GM12865 (cell line): ENCODE measurements at regions not wholly inside any gene's neighbourhood (a gene's known extent, or its start where the extent isn't known, plus 50 kb on each side); places are given as distances from the start of the nearest gene placed in this dataset.

Source experiments
- DNase-seq: peaks from one replicate; pipeline ENCODE4 v3.0.0; 2010; ENCODE audit warnings: low read depth
- H3K4me3 ChIP-seq: 2 replicates; pipeline ENCODE4 v1.5.1; 2011; ENCODE audit warnings: mild to moderate bottlenecking, low read depth, low read length, control low read depth
- TF ChIP-seq, protein P1 (sequence below): IDR thresholded peaks from 2 replicates; pipeline ENCODE4 v1.5.1; 2011; ENCODE audit warnings: low read length, control low read depth, low read depth, inconsistent platforms; ENCODE audit not compliant: insufficient read depth; ENCODE audit errors: missing control alignments

DNA sequence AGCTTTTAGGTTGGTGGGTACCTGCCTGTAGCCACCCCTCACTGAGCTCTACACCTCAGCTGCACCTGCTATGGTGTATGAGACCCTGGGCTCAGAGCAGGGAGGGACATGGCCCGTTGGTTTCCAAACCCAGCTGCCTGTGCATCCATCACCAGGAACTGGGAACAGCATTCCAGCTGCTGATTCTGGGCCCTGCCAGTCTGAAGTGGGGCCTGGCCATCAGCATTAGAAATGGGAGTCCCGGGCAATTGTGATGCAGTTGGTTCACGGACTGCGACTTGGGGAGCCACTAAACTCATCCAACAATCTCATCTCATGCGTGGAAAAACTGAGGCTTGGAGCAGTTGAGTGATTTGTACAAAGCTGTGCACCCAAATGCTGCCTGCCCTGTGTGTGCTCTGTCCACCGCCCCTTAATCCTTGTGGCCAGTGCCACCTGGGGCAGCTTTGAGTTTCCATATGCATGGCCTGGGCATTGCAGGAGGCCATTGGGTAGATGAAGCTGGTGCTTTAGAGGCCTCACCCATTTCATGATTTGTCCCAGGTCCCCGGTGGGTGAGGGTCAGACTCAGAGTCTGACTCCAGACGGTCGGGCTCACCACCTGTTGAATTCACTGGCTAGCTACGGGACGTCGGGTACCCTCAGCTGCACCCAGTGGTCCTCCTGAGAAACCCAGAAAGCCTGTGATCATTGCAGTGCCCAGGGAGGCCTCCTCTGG is 109.0 kb upstream of the SHH start:
- no peak overlapping the region for H3K4me3 ChIP-seq
- TF ChIP-seq, protein P1, sequence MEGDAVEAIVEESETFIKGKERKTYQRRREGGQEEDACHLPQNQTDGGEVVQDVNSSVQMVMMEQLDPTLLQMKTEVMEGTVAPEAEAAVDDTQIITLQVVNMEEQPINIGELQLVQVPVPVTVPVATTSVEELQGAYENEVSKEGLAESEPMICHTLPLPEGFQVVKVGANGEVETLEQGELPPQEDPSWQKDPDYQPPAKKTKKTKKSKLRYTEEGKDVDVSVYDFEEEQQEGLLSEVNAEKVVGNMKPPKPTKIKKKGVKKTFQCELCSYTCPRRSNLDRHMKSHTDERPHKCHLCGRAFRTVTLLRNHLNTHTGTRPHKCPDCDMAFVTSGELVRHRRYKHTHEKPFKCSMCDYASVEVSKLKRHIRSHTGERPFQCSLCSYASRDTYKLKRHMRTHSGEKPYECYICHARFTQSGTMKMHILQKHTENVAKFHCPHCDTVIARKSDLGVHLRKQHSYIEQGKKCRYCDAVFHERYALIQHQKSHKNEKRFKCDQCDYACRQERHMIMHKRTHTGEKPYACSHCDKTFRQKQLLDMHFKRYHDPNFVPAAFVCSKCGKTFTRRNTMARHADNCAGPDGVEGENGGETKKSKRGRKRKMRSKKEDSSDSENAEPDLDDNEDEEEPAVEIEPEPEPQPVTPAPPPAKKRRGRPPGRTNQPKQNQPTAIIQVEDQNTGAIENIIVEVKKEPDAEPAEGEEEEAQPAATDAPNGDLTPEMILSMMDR, result no peak
- no peak for DNase-seq

DNA sequence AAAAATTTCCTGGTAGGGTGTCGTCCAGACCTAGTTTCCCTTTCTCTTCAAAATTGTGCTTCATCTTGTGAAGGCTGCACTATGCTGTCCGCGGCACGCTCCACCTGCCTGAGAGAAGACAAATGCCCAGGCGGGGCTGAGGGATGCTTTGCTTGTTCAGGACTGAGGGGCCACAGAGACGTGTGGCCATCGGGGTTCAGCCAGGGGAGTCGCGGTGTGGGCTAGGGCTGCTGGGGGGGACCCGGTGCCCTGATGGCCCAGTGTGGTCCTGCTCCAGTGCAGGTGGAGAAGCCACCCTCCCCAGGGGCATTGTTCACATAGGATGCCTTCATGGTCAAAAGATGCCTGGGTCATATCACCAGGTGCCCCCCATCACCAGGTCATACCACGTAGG is 107.8 kb upstream of the SHH start:
- H3K4me3 ChIP-seq, result no peak overlapping the region
- TF ChIP-seq, protein P1, result no peak
- DNase-seq, result no peak

DNA sequence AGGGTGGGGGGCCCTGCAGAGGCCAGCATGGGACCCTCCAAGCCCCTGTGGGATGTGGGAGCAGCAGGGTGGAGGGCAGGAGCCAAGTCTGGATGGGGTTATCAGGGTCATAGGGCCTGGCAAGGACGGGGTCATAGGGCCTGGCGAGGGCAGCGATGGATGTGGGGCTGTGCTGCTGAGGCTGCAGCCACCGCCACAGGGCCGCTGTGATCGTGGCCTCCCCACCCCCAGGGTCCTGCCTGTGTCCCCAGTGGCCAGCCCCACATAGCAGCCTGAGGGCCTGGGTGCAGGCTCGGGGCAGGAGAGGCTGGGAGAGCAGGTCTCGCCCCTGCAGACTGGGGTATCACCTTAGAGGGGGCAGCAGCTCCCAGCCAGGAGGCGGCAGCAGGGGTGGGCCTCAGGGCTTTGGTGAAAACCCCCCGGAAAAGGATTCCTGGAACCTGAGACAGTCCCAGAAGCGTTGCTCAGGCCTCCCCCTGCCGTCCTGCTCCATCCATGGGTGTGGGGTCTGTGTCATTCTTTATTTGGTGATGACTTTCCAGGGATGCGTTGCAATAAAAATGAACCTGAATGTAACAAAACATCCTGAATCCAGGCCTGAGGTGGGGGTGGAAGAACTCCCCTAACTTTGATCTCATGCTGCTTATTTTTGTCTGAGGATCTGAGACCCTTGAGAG is 107.3 kb upstream of the SHH start:
- no peak for DNase-seq
- TF ChIP-seq, protein P1, result no peak
- H3K4me3 ChIP-seq, result no peak overlapping the region

DNA sequence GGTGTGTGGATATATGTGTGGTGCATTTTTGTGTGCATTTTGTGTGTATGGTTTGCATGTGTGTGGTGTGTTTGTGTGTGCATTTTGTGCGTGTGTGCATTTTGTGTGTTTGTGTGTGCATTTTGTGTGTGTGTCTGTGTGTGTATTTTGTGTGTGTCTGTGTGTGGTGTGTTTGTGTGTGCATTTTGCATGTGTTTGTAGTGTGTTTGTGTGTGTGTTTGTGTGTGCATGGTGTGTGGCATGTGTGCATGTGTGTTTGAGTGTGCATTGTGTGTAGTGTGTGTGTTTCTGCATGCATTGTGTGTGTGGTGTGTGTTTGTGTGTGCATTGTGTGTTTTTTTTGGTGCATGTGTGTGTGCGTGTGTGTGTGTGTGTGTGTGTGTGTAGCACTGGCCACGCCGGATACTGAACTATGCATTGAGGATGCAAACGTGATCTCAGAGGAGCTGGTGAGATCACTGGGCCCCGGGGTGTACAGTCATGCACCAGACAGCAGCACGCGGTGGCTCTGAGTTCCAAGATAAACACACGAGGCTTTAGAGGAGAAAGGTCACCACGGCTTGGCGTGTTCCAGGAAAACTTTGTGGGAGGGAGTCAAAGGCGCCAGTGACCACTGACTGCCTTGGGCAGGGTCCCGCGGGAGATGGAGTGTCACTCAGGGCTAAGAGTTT is 106.6 kb upstream of the SHH start:
- TF ChIP-seq, protein P1, result no peak
- DNase-seq, result no peak
- no peak overlapping the region for H3K4me3 ChIP-seq

DNA sequence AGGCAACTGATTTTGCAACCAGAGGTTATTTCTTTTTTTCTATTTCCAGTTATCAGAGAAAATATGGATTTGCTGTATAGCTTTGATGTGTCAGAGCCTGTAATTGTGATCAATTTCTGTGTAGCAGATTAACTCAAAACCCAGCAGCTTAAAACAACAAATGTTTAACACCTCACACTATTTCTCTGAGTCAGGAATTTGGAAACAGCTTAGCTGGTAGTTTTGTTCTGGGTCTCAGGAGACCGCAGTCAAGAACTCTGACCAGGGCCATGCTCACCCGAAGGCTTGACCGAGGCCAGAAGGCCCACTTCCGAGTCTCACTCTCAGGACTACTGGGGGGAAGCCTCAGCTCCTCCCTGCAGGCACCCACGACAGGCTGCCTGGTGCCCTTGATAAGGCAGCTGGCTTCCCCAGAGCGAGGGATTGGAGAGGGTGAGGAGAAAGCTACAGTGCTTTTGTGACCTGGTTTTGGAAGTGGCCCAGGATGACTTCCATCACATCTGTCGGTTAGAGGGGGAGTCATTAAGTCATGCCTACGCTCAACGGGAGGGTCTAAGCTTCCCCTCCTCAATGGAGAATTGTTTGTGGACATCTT is 105.7 kb upstream of the SHH start:
- no peak for DNase-seq
- TF ChIP-seq, protein P1, result no peak
- no peak overlapping the region for H3K4me3 ChIP-seq

DNA sequence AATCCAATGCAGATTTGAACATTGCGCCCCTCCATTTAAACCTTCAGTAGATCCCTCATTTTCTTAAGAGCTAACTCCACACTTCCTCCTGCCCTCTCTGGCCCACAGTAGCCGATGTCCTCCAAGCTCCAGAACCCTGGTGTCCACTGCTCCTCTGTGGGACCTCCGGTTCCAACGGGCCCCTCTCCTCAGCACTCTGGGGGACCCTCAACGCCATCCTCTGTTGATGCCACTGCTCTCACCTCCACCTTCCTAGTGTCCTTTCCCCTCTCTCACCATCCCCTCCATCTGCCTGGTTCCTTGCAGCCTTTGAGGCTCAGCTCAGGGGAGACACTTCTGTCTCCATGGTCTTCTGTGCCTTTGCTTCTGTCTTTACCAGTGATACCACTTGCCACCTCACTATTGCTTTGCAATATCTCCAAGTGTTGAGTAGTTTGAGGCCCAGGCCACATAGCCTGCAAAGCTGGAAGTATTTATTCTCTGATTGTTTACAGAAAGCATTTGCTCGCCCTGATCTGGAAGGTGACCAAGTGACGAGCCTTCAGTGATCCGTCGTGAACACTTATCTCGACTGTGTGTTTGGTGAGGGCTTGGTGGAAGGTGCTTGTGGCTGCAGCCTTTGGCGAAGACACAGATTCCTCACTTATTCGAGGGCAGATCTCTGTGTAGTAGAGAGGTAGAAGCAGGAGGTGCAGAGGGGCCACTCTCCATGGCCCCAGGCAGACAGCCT is 104.8 kb upstream of the SHH start:
- TF ChIP-seq, protein P1, result no peak
- no peak for DNase-seq
- no peak overlapping the region for H3K4me3 ChIP-seq
